HPDE6-E6E7 (cell line): ENCODE measurements at regions not wholly inside any gene's neighbourhood (a gene's known extent, or its start where the extent isn't known, plus 50 kb on each side); places are given as distances from the start of the nearest gene placed in this dataset.

Experiments used
- DNase-seq: peaks from one replicate; pipeline ENCODE4 v3.0.0; 2011; ENCODE audit warnings: missing footprints; ENCODE audit errors: extremely low spot score

GRCh38 chr4:112894951-112895350 lies 154.5 kb upstream of the ANK2 start:
- DNase-seq = no peak

GRCh38 chr4:112895811-112896608 lies 153.4 kb upstream of the ANK2 start:
- DNase-seq = no peak

- DNase-seq = no peak
These were observed 152.8 kb upstream of the ANK2 start for GRCh38 chr4:112896609-112897190.

GRCh38 chr4:112897543-112897942 lies 151.9 kb upstream of the ANK2 start:
- no peak for DNase-seq

GRCh38 chr4:112898357-112899141 lies 150.9 kb upstream of the ANK2 start:
- no peak for DNase-seq

DNA sequence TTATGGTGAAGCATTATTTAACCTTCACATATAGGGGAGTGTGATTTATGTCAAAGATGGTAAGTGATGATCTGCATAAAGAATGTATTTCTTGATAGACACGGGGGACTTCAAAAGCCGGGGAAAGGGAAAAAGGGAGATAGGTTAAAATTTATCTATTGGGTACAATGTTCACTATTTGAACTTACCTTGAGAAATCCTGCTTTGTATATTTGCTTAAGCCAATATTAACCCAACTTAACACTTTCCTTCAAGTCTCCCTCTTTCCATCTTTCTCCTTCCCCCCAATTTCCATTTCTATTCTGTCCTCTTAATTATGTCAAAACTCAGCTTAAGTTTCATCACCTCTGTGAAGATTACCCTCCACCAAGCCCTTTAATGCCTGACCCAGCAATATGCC lies 149.0 kb upstream of the ANK2 start:
- DNase-seq = no peak

DNA sequence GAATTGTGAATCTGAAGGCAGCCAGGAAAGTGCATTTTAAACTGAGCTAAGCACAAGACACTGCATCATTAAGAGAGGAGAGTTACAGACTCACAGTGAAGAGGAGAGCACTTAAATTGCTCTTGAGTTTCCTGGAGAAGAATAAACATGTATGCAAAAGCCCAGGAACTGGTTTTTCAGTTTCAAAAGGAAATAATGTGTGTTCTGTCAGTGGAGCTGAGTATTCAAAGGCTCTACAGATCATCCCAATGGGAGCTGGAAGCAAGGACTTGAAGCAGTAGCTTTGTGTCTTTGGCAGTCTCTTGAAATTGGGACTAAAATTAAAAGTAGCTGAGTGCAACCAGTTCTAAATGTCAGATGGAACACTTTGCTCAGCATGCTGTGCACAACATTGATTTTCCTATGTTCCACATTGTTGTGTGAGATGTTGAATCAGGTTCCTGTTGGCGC lies 147.5 kb upstream of the ANK2 start:
- no peak for DNase-seq

GRCh38 chr4:112905728-112906127 lies 143.7 kb upstream of the ANK2 start:
- no peak for DNase-seq

DNA sequence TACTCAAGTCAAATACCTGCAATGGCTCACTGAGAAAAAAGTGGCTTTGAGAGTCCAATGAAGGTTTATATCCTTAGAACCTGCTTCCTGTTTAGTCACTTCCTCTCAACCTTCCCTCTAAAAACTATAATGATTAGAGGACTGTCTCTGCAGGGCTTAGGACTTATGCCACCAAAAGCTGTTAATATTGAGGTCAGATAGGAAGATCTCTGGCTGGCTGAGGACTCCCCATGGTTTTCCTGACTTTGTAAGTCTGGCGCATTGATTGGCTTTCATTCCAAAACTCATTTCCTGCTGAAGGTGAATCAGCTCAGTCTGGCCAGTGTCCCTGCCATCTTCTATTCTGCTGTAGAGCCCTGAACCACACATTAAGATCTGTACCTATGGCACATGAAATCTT lies 140.9 kb upstream of the ANK2 start:
- no peak for DNase-seq

GRCh38 chr4:112910109-112910736 lies 139.2 kb upstream of the ANK2 start:
- DNase-seq = no peak

DNA sequence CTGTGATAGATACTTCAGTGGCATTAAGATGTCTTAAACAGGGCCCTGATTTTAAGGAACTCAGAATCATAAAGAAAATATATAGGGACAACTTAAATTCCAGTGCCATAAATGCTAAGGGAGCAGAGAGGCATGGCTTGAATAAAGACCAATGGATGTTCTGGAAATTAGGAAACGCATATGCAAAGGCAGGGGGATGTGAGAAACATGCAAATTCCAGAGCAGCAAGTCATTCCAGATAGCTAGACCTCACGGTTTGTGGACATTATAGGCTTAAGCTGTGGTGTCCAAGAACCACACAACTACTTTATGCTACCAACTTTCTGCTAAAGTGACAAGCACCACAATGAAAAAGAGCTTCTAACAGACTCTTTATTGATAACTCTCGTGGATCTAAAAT lies 132.6 kb upstream of the ANK2 start:
- no peak for DNase-seq

- DNase-seq = no peak
These were observed 125.9 kb upstream of the ANK2 start for GRCh38 chr4:112923516-112923915.

GRCh38 chr4:112926819-112927218 lies 122.6 kb upstream of the ANK2 start:
- no peak for DNase-seq

DNA sequence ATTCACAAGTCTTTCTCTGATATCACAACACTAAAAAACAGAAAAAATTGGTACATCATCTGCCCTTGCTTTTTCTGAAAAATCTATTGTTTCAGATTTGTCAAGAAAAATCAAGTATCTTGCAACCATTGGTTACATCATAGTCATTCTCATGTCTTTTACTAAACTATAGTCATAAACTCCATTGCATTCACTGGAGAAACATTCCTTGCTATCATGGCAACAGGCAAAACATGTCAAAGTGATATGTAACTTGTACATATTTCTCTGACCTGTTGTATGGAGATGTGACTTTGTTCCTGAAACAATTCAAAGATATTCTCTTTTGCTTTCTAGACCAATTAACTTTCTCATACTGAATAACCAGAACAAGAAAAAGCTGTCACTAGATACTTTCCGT lies 121.9 kb upstream of the ANK2 start:
- DNase-seq = no peak

DNA sequence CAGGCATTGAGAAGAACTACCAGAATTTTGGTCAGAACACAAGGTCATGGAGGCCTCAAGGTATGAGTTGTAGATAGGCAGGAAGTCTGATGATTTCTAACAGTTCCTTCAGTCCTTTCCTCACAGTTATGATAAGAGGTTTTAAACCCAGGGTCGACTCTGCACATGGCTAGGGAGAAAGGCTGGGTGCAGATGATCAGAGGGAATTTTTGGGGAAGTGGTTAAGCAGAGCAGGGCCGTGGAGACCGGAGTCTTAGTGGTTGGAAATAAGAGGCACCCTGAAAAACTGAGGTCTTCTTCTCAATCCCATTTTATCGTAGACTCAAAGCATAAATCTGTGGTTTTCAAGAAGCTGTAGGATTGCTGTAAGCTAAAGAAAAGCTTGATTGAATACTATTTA lies 118.5 kb upstream of the ANK2 start:
- DNase-seq = no peak

GRCh38 chr4:112933790-112934189 lies 115.7 kb upstream of the ANK2 start:
- DNase-seq = no peak

DNA sequence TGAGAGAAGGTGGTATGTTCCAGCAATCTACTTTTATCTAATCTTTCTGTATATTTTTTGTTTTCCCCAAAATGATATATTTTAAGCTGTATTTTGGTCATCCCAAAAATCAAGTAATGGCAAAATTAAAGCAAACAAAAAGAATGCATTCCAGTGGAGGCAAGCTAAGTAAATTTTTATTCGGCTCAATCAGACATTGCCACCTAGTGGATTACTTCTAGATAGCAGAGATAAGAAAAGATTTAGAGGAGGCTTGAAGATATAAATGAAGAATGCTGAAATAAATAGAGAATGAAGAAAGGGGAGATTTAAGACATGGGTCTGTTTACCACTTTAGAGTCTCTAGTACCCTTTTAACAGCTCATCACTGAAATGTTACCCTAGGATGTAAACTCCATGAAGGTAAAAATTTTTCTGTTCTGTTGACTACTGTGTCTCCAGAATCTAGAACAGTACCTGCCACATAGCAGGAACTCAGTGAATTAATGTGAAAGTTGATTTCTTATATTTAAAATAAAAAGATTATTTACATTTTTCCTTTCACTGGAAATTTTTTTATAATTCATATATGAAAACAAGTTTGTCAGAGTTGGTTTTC lies 110.9 kb upstream of the ANK2 start:
- DNase-seq = peak; percentile 13

- no peak for DNase-seq
These were observed 109.6 kb upstream of the ANK2 start for GRCh38 chr4:112939901-112940300.

DNA sequence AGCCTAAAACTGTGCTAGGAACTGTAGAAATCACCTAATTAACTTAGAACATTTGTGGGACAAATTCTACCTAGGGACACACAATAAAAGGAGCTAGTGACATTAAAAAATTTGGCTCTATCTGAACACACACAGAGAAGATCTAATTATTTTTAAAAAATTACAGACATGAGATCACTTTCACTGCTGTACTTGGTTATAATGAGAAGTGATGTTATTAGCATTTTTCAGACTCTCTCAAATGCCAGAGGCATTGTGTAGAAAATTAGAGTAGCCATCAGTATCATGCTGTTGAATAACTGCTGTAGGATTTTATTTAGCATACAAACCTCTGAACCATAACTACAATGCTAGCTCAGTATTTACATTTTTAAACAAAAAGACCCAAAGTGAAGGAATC lies 109.1 kb upstream of the ANK2 start:
- DNase-seq = no peak

DNA sequence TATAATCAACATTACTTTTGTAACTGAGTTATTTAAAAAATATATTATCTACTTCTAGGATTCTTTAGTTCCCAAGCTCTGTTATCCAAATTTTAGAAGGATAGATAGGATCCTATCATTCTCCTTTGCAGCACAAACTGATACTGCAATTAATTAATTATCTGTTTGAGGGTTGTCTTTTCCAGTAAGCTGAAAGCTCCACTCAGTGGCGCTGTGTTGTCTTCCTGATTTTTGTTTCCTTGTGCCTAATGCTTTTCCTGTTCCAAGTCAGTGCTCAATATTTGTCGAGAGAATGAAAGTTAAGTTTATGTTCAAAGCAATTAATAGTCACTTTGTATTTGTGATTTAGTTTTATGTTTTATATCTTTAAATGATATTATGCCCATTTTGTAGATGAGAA lies 107.4 kb upstream of the ANK2 start:
- no peak for DNase-seq

- DNase-seq = no peak
These were observed 106.5 kb upstream of the ANK2 start for GRCh38 chr4:112942997-112943396.

DNA sequence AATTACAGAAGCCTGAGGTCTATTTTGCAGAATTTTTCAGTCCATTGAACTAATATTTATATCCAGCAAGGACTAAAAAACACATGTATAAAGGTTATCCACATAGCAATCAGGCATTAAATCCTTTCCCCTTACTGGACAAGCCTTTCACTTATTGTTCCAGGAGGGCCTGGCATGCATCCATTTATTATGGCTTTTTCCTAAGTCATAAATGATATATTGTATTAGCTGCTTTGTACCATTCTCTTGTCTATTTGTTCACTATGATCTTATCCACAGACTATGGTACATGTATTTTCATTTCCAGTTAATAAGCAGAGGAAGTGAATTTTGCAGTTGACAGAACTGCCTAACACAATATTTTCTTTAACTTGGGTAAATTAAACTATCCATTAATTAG lies 105.4 kb upstream of the ANK2 start:
- DNase-seq = no peak
